Right atrium auricular region (tissue), 2 donors: ENCODE measurements at regions not wholly inside any gene's neighbourhood (a gene's known extent, or its start where the extent isn't known, plus 50 kb on each side); places are given as distances from the start of the nearest gene placed in this dataset.

Source experiments
- DNase-seq: peaks from one replicate; pipeline ENCODE4 v3.0.0-alpha.2; 2019; ENCODE audit warnings: low spot score
- H3K27ac ChIP-seq, 2 donors: fragments of 200-600 bp; sonication (generic); 1 replicate in 1 of 2; 2 replicates in 1 of 2; pipeline ENCODE4 v1.5.1; 2016 to 2019
- H3K27me3 ChIP-seq, 2 donors: fragments of 200-600 bp; sonication (generic); one replicate each; pipeline versions ENCODE4 v1.5.1 to v1.6.0; 2017 to 2019
- H3K36me3 ChIP-seq: fragments of 200-600 bp; sonication (generic); one replicate; pipeline ENCODE4 v1.5.1; 2016
- H3K4me1 ChIP-seq, 2 donors: fragments of 200-600 bp; sonication (generic); one replicate each; pipeline versions ENCODE4 v1.5.1 to v1.6.0; 2017 to 2019
- H3K4me3 ChIP-seq, 2 donors: fragments of 200-600 bp; sonication (generic); 1 replicate in 1 of 2; 2 replicates in 1 of 2; pipeline ENCODE4 v1.5.1; 2017 to 2019; ENCODE audit warnings: mild to moderate bottlenecking in 1 of 2, moderate library complexity in 1 of 2
- H3K9me3 ChIP-seq, 2 donors: fragments of 200-600 bp; sonication (generic); one replicate each; pipeline ENCODE4 v1.5.1; 2019
- CTCF ChIP-seq, 2 donors: fragments of 200-600 bp; sonication (generic); IDR thresholded peaks; one replicate each; pipeline ENCODE4 v1.5.1; 2019; ENCODE audit warnings: antibody characterized with exemption in 2 of 2

- no peak overlapping the region for H3K4me3 ChIP-seq
- no peak for DNase-seq
- no peaks in the 10 kb centered on the region for H3K9me3 ChIP-seq
- H3K27me3 ChIP-seq = no peaks in the 10 kb centered on the region
- H3K4me1 ChIP-seq = peaks cover 0 to 5% of the 10 kb centered on the region in 2 donors
- no peak for TF ChIP-seq CTCF (IDR thresholded peaks at IDR 0.05)
- H3K27ac ChIP-seq = peak overlapping the region in 1 of 2 donors; percentile 16
- no peaks in the 10 kb centered on the region for H3K36me3 ChIP-seq
Measured at GRCh38 chr7:25795824-25796235, 356.2 kb upstream of the NFE2L3 start.

- Histone ChIP-seq H3K4me3 (no peak overlapping the region), H3K4me1 (peaks cover 0 to 5% of the 10 kb centered on the region in 2 donors), H3K27me3 (no peaks in the 10 kb centered on the region), H3K27ac (no peak overlapping the region), H3K36me3 (no peaks in the 10 kb centered on the region), H3K9me3 (no peaks in the 10 kb centered on the region)
- TF ChIP-seq CTCF (IDR thresholded peaks at IDR 0.05) = no peak
- DNase-seq = no peak
Measured at GRCh38 chr7:25798344-25798743, 353.7 kb upstream of the NFE2L3 start.

- Histone ChIP-seq H3K36me3 (no peaks in the 10 kb centered on the region), H3K27ac (no peak overlapping the region), H3K9me3 (no peaks in the 10 kb centered on the region), H3K27me3 (no peaks in the 10 kb centered on the region), H3K4me1 (no peaks in the 10 kb centered on the region), H3K4me3 (no peak overlapping the region)
- DNase-seq = no peak
- TF ChIP-seq CTCF (IDR thresholded peaks at IDR 0.05) = no peak
Measured at GRCh38 chr7:25801214-25801613, 350.8 kb upstream of the NFE2L3 start.

GRCh38 chr7:25802057-25802456 is 349.9 kb upstream of the NFE2L3 start:
- no peaks in the 10 kb centered on the region for H3K9me3 ChIP-seq
- no peaks in the 10 kb centered on the region for H3K36me3 ChIP-seq
- no peak overlapping the region for H3K27ac ChIP-seq
- no peak for DNase-seq
- no peaks in the 10 kb centered on the region for H3K4me1 ChIP-seq
- no peak overlapping the region for H3K4me3 ChIP-seq
- TF ChIP-seq CTCF (IDR thresholded peaks at IDR 0.05) = no peak
- no peaks in the 10 kb centered on the region for H3K27me3 ChIP-seq

GRCh38 chr7:25802473-25802872 is 349.5 kb upstream of the NFE2L3 start:
- DNase-seq = no peak
- Histone ChIP-seq H3K27me3 (no peaks in the 10 kb centered on the region), H3K4me3 (no peak overlapping the region), H3K27ac (peak overlapping the region in 1 of 2 donors; percentile 22), H3K9me3 (no peaks in the 10 kb centered on the region), H3K36me3 (no peaks in the 10 kb centered on the region), H3K4me1 (no peaks in the 10 kb centered on the region)
- no peak for TF ChIP-seq CTCF (IDR thresholded peaks at IDR 0.05)

GRCh38 chr7:25803117-25803887 is 348.7 kb upstream of the NFE2L3 start:
- H3K36me3 ChIP-seq = no peaks in the 10 kb centered on the region
- DNase-seq = no peak
- no peak overlapping the region for H3K27ac ChIP-seq
- no peaks in the 10 kb centered on the region for H3K27me3 ChIP-seq
- TF ChIP-seq CTCF (IDR thresholded peaks at IDR 0.05) = no peak
- H3K4me1 ChIP-seq = no peaks in the 10 kb centered on the region
- H3K9me3 ChIP-seq = no peaks in the 10 kb centered on the region
- no peak overlapping the region for H3K4me3 ChIP-seq
